Heart left ventricle (tissue), 16 donors: ENCODE measurements at regions not wholly inside any gene's neighbourhood (a gene's known extent, or its start where the extent isn't known, plus 50 kb on each side); places are given as distances from the start of the nearest gene placed in this dataset.

Experiments
- ATAC-seq, 4 donors: fragments of 200-7000 bp; cut with Tn5 transposase; one replicate each; pipeline ENCODE4 v1.9.1; 2020 to 2022; ENCODE audit warnings: moderate library complexity in 4 of 4, mild to moderate bottlenecking in 3 of 4, moderate number of reproducible peaks in 1 of 4
- DNase-seq, 5 donors: peaks; one replicate each; pipeline ENCODE4 v3.0.0-alpha.2; 2020
- H3K27ac ChIP-seq, 12 donors: fragments of 200-600 bp; sonication (generic) in 4 of 12; one replicate each; pipeline versions ENCODE4 v1.5.0 to v1.8.0; 2016 to 2022; ENCODE audit warnings: mild to moderate bottlenecking in 2 of 12
- H3K27me3 ChIP-seq, 9 donors: fragments of 200-600 bp; sonication (generic) in 2 of 9; one replicate each; pipeline versions ENCODE4 v1.5.1 to v1.8.0; 2016 to 2022; ENCODE audit warnings: mild to moderate bottlenecking in 3 of 9
- H3K36me3 ChIP-seq, 9 donors: fragments of 200-600 bp; sonication (generic) in 2 of 9; one replicate each; pipeline versions ENCODE4 v1.5.0 to v1.8.0; 2018 to 2022; ENCODE audit warnings: mild to moderate bottlenecking in 2 of 9
- H3K4me1 ChIP-seq, 12 donors: fragments of 200-600 bp; sonication (generic) in 4 of 12; one replicate each; pipeline versions ENCODE4 v1.5.0 to v1.8.0; 2016 to 2022; ENCODE audit warnings: mild to moderate bottlenecking in 3 of 12
- H3K4me3 ChIP-seq, 12 donors: fragments of 200-600 bp; sonication (generic) in 4 of 12; one replicate each; pipeline versions ENCODE4 v1.5.0 to v1.8.0; 2017 to 2022; ENCODE audit warnings: mild to moderate bottlenecking in 9 of 12, moderate library complexity in 4 of 12
- H3K9me3 ChIP-seq, 12 donors: fragments of 200-600 bp; sonication (generic) in 4 of 12; one replicate each; pipeline versions ENCODE4 v1.5.0 to v1.8.0; 2016 to 2022; ENCODE audit warnings: mild to moderate bottlenecking in 1 of 12
- CTCF ChIP-seq, 12 donors: fragments of 200-600 bp; sonication (generic) in 4 of 12; IDR thresholded peaks; one replicate each; pipeline versions ENCODE4 v1.5.0 to v1.8.0; 2018 to 2022; ENCODE audit warnings: antibody characterized with exemption in 12 of 12, mild to moderate bottlenecking in 5 of 12
- POLR2A ChIP-seq, 2 donors: fragments of 450-650 bp; IDR thresholded peaks; one replicate each; pipeline ENCODE4 v1.6.1; 2017; ENCODE audit warnings: antibody characterized with exemption in 2 of 2, mild to moderate bottlenecking in 2 of 2, moderate library complexity in 2 of 2
- WGBS, 4 donors: extraction: QIAGEN DNeasy Blood & Tissue Kit in 2 of 4; methylation state at CpG; one replicate each; pipeline versions ENCODE4 v1.1.5 to v1.1.7; 2013 to 2018; 5-methylcytosine and 5-hydroxymethylcytosine counted together
- intact Hi-C, 10 donors: fragments of 100-400 bp; cut with DNase I; formaldehyde crosslinking; loops; one replicate each; pipeline versions ENCODE4 v1.11.1 to v1.14.2; 2022
- donor health status: ischemic (EF 13 %, LVEDD 7.1; RV severe dilation, severe dysfunction).
- donor health status: healthy with polysubstance abuse.
- donor health status: DM: no; HTN: yes; CAD: no.
- donor health status: DM: no; HTN: no; CAD: no.
- donor health status: ischemic (EF 25% LVEDD 6.9; RV normal size, moderate dysfunction).
- donor health status: ischemic (EF 25% LVEDD 5.7; RV mildly dilated, moderate dysfunction).
- donor health status: healthy.
- donor health status: DM: yes; HTN: yes; CAD: no.
- donor health status: ischemic (EF 35%, LVEDD 5.7; RV mildly dilated, moderate dysfunction).
- donor health status: nonischemic (EF 11% LVEDD 7.7; RV severe dilation, severe dysfunction).
- donor health status: DM: yes; HTN: yes; CAD: no.
- donor health status: PGD.
- donor health status: ischemic (EF 29% LVEDD 5.4; RV normal size, mild dysfunction).
- donor health status: nonischemic (EF 23%, LVEDD 6.1; RV moderate dilation, normal function).

- intact Hi-C loops = no loop called here
- DNase-seq (no peak), ATAC-seq (no peak)
- H3K9me3 ChIP-seq = no peaks in the 10 kb centered on the region
- H3K27me3 ChIP-seq = no peaks in the 10 kb centered on the region
- H3K4me1 ChIP-seq = no peaks in the 10 kb centered on the region
- H3K27ac ChIP-seq = no peak overlapping the region
- TF ChIP-seq POLR2A (IDR thresholded peaks at IDR 0.05) (no peak), CTCF (IDR thresholded peaks at IDR 0.05) (no peak)
- WGBS, 4 donors = 82 to 94% (median 83%) methylated on average over 3 of the region's 3 CpGs
- H3K36me3 ChIP-seq = no peaks in the 10 kb centered on the region
- no peak overlapping the region for H3K4me3 ChIP-seq
Measured at GRCh38 chr21:24456358-24456757, 1150.9 kb downstream of the MRPL39 start.

GRCh38 chr21:24450119-24450518, 1157.2 kb downstream of the MRPL39 start:
- Histone ChIP-seq H3K9me3 (no peaks in the 10 kb centered on the region), H3K36me3 (no peaks in the 10 kb centered on the region), H3K27ac (no peak overlapping the region), H3K27me3 (no peaks in the 10 kb centered on the region), H3K4me1 (no peaks in the 10 kb centered on the region), H3K4me3 (no peak overlapping the region)
- DNase-seq (no peak), ATAC-seq (no peak)
- 79 to 88% (median 83%) methylated on average over 3 of the region's 3 CpGs for WGBS, 4 donors
- intact Hi-C loops = no loop called here
- TF ChIP-seq CTCF (IDR thresholded peaks at IDR 0.05) = no peak
- no peak for TF ChIP-seq POLR2A (IDR thresholded peaks at IDR 0.05)

- Histone ChIP-seq H3K4me1 (no peaks in the 10 kb centered on the region), H3K4me3 (no peak overlapping the region), H3K27ac (no peak overlapping the region), H3K27me3 (no peaks in the 10 kb centered on the region), H3K9me3 (no peaks in the 10 kb centered on the region), H3K36me3 (no peaks in the 10 kb centered on the region)
- ATAC-seq (no peak), DNase-seq (no peak)
- intact Hi-C loops = loop anchor here in 1 of 10 donors (10.0 kb wide), 1 partner anchor 299 kb away; no protein-coding TSS in a partner anchor
- TF ChIP-seq CTCF (IDR thresholded peaks at IDR 0.05) = no peak
- TF ChIP-seq POLR2A (IDR thresholded peaks at IDR 0.05) = no peak
- WGBS, 4 donors = 66 to 87% (median 74%) methylated on average over 1 of the region's 1 CpG
Measured at GRCh38 chr21:24445517-24445916, 1161.8 kb downstream of the MRPL39 start.

GRCh38 chr21:24444736-24445135, 1162.5 kb downstream of the MRPL39 start:
- Histone ChIP-seq H3K4me3 (no peak overlapping the region), H3K27ac (no peak overlapping the region), H3K27me3 (no peaks in the 10 kb centered on the region), H3K9me3 (no peaks in the 10 kb centered on the region), H3K36me3 (no peaks in the 10 kb centered on the region), H3K4me1 (no peaks in the 10 kb centered on the region)
- DNase-seq = no peak
- TF ChIP-seq CTCF (IDR thresholded peaks at IDR 0.05) (no peak), POLR2A (IDR thresholded peaks at IDR 0.05) (no peak)
- intact Hi-C loops = loop anchor here in 1 of 10 donors (10.0 kb wide), 1 partner anchor 300 kb away; no protein-coding TSS in a partner anchor
- ATAC-seq = no peak
